GM18870 (cell line): ENCODE measurements at regions not wholly inside any gene's neighbourhood (a gene's known extent, or its start where the extent isn't known, plus 50 kb on each side); places are given as distances from the start of the nearest gene placed in this dataset.

ENCODE experiments used
- ATAC-seq: cut with Tn5 transposase; IDR thresholded peaks from one replicate; pipeline ENCODE4 v1.9.1; 2021; ENCODE audit warnings: moderate library complexity; ENCODE audit not compliant: unreplicated experiment

GRCh38 chr17:5784791-5785190, 200.5 kb upstream of the NLRP1 start:
- no peak for ATAC-seq

GRCh38 chr17:5785338-5785737, 201.0 kb upstream of the NLRP1 start:
- no peak for ATAC-seq

- ATAC-seq, result peak; percentile 53
Observed at GRCh38 chr17:5785867-5786509, 201.7 kb upstream of the NLRP1 start.

- no peak for ATAC-seq
Observed at GRCh38 chr17:5786510-5786875, 202.2 kb upstream of the NLRP1 start.

- no peak for ATAC-seq
Observed at GRCh38 chr17:5788266-5788900, 204.1 kb upstream of the NLRP1 start.

GRCh38 chr17:5789528-5789927, 205.2 kb upstream of the NLRP1 start:
- no peak for ATAC-seq

- no peak for ATAC-seq
Observed at GRCh38 chr17:5793157-5793556, 208.8 kb upstream of the NLRP1 start.

GRCh38 chr17:5793899-5794298, 209.6 kb upstream of the NLRP1 start:
- no peak for ATAC-seq

GRCh38 chr17:5794385-5794784, 210.1 kb upstream of the NLRP1 start:
- ATAC-seq, result no peak

- ATAC-seq, result no peak
Observed at GRCh38 chr17:5794881-5795506, 210.7 kb upstream of the NLRP1 start.

GRCh38 chr17:5797447-5798050, 213.2 kb upstream of the NLRP1 start:
- ATAC-seq, result no peak

GRCh38 chr17:5798094-5798493, 213.8 kb upstream of the NLRP1 start:
- no peak for ATAC-seq

- no peak for ATAC-seq
Observed at GRCh38 chr17:5800131-5800530, 215.8 kb upstream of the NLRP1 start.

GRCh38 chr17:5800646-5801045, 216.3 kb upstream of the NLRP1 start:
- no peak for ATAC-seq

GRCh38 chr17:5804251-5804650, 219.9 kb upstream of the NLRP1 start:
- ATAC-seq, result no peak

- no peak for ATAC-seq
Observed at GRCh38 chr17:5809056-5809455, 224.7 kb upstream of the NLRP1 start.

- no peak for ATAC-seq
Observed at GRCh38 chr17:5809580-5810188, 225.4 kb upstream of the NLRP1 start.

GRCh38 chr17:5812590-5812989, 228.3 kb upstream of the NLRP1 start:
- no peak for ATAC-seq

- ATAC-seq, result no peak
Observed at GRCh38 chr17:5813357-5813756, 229.0 kb upstream of the NLRP1 start.

GRCh38 chr17:5815396-5815795, 231.1 kb upstream of the NLRP1 start:
- ATAC-seq, result no peak

GRCh38 chr17:5816491-5817070, 232.3 kb upstream of the NLRP1 start:
- ATAC-seq, result no peak
